GM19452 (cell line): ENCODE measurements at regions not wholly inside any gene's neighbourhood (a gene's known extent, or its start where the extent isn't known, plus 50 kb on each side); places are given as distances from the start of the nearest gene placed in this dataset.
"Not testable (repeated sequence)": the region's sequence is repeated elsewhere in the genome, so short reads cannot be mapped to it uniquely, and the experiment has no call there.

Experiments
- ATAC-seq: cut with Tn5 transposase; IDR thresholded peaks from one replicate; pipeline ENCODE4 v1.9.1; 2021; ENCODE audit not compliant: unreplicated experiment

DNA sequence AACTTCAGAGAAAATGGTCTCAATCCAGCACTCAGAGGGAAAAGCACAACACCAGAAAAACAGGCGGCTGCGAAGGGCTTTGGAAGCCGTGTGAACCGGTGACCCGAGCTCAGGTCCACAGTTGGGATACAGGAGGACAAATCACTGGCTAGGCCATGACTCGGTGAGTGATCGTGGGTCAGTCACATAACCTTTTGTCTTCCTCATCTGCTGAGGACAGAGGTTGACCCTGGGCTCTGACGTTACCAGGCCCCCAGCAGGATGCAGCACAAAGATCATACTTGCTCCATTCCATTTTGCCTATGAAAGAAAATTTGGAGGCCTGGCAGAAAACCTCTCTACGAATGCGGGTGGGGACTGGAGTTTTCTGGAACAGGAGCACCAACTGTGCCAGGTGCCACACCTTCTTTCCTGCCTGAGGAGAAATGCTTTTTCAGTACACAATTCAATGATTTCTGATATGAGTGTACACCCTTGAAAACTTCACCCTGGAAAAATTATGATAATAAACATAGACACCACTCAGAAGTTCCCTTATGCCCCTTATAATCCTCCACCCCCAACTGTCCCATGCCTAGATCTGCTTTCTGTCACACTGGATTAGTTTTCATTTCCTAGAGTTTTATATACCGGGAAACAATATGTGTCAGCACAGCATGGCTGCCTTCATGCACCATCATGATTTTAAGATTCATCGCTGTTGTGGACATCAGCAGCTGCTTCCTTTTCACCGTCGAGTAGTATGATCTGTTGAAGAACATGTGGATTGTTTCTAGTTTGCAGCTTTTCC is 85.3 kb upstream of the RALGAPA2 start:
- no peak for ATAC-seq

DNA sequence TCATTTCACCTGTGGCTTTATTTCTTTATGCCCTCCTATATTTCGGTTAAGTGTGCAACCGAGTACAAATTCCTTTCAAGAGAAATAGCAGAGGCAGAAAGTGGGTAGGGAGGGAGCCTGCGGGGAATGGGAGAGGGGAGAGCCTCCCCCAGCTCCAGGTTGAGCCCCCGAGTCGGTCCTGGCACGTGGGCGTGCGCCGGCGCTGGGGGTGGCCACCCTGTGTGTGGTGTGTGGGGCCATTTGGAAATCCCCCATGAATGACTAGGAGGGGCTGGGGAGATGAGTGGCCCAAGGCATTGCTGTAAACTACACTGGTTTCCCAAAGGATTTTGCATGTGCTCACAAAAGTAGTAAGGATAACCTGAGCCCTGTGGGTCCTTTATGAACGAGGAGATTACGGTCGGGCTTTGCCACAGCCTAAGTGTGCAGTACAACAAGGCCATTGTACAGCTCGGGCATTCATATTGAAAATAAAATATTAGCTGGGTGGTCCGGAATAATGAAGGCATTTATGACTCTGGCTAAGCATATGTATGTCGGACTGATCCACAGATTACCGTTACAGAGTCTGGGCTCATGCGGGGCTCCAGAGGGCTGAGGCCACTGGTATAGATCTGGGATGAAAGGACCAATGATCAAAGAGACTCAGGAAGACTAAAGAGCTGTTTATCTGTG is 84.5 kb upstream of the RALGAPA2 start:
- no peak for ATAC-seq

DNA sequence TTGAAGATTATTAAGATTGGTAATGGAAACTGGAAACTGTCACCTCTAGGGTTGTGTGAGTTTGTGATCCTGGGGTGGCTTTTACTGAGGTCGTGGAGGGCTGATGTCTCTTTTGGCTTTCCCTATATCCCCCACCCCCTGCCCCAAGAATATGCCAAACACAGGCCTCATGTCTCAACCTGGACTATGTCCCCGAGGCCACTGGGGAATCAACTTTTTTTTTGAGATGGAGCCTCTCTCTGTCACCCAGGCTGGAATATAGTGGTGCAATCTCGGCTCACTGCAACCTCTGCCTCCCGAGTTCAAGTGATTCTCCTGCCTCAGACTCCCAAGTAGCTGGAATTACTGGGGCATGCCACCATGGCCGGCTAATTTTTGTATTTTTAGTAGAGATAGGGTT is 83.3 kb upstream of the RALGAPA2 start:
- no peak for ATAC-seq

DNA sequence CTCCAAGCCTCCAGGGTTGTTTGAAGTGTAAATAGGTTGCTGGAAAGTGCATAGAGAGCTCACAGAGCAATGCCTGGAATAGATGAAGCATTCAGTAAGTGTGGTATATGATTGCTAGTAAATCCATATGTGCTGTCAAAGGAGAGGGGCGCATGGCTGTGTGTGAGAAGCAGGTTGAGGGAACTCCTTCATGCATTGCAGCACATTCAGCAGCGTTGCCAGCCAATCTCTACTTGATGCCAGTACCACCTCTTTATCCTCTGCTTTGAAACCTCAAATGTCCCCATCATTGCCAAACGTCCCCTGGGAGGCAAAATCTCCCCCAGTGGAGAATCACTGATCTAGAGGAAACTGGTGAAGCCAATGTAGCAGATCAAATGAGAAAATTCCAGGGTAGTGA is 82.7 kb upstream of the RALGAPA2 start:
- no peak for ATAC-seq

DNA sequence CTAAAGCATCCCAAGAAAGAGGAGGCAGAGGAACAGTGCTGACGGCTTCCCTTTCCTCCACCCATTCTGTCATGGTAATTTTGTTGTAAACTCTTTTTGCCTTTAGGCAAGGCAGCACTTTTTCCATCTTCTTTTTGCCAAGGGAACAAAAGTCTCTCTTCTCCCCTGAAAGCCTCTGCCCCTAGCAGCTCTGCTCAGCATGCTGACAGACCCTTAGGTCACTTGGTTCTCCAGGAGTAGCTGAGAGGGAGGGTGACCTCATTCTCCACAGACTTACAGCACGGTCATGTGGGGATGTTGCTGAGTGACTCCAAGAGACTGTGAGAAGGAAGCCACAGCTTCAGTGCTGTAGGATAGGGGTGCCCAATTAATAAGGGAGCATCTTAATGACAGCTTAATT is 81.1 kb upstream of the RALGAPA2 start:
- no peak for ATAC-seq

DNA sequence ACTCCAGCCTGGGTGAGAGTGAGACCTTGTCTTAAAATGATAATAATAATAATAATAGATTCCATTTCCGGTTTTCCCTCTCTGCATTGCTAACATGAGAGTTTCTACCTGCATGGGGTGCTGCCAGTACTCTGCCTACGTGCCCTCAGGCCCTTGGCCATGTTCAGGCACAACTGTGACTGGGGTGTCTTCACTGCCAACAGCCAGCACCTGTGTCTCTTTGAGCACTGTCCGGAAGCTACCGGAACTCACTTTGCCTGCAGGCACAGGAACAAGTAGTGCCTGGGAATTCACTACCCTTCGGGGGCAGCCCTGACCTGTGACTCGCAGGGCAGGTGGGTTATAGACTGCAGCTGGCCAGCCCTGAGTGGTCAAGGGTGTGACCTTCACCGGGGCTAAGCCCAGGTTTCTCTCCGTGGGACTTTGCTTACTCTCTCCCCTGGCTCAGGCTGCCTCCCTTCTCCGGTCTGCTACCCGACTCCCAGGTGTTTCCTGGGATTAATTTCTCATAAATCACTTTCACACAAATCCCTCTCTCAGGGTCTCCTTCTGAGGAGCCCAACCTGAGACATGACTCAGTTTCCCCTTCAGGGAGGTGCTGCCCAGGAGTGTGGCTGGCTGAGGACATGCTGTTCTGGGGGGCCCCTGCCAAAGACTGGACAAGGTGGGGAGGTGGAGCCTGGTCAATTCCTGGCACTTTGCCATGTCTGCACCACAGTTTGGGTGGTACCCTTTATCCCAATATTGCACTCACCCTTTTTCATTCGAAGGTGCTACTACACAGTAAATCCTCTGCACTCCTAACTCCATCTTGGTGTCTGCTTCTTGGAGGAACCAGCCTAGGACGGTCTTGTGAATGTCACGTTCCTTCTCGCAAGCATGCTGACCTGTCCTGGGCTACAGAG is 79.5 kb upstream of the RALGAPA2 start:
- ATAC-seq = no peak

DNA sequence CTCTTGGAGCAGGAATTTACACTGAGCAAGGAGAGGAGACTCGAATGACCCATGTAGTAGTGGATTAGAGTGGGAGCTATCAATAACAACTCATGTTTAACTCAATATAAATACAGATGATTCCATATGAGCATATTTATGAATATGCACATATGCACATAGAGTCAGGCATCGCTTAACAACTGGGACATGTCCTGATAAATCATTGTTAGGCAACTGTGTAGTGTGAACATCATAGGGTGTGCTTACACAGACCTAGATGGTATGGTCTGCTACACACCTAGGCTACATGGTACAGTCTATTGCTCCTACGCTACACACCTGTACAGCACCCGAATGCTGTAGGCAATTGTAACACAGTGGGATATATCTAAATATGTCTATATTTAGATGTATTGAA is 75.9 kb upstream of the RALGAPA2 start:
- no peak for ATAC-seq

DNA sequence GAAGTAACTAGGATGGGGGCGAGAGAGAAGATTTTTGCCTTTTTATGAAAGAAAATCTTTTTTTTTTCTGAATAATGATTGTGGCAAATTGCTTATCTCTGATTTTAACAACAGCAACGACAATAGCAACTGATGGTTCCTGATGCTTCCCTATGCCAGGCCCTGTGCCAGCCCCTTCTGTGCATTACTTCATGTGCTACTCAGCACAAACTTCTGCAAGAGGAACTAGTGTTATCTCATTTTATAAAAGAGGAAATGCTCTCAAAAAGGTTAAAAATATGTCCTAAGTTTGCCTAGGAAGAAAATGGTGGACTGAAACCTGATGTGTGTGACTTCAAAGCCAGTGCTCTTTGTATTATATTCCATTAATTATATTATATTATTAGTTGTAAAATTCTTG is 74.0 kb upstream of the RALGAPA2 start:
- ATAC-seq = no peak

DNA sequence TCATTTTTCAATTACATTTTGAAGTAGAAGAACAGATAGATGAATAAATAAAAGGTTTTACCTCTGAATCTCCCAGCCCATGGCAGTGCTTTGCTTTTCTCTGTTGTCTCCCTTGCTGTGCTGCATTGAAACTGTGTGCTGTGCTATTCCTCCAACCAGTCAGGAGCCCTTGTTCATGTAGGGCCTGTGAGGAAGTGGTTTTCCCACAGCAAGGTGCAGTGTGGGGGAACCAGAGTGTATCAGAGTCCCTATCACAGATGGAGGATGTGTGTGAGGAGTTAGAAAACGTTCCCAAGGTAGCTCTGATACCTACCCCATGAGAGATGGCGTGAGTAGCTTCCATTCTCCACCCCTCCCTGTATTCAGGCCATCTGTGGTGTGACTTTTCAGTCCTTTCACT is 72.8 kb upstream of the RALGAPA2 start:
- no peak for ATAC-seq

DNA sequence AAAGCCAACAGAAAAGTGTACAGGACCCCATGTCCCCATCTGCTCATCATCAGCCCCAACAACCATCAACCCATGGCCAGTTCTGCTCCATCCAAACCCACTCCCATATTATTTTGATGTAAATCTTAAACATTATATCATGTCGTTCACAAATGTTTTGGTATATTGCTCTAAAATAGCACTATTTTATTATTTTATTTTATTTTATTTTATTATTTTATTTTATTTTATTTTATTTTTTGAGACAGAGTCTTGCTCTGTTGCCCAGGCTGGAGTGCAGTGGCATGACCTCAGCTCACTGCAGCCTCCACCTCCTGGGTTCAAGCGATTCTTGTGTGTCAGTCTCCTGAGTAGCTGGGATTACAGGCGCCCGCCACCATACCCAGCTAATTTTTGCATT is 72.0 kb upstream of the RALGAPA2 start:
- ATAC-seq = not testable (repeated sequence)

DNA sequence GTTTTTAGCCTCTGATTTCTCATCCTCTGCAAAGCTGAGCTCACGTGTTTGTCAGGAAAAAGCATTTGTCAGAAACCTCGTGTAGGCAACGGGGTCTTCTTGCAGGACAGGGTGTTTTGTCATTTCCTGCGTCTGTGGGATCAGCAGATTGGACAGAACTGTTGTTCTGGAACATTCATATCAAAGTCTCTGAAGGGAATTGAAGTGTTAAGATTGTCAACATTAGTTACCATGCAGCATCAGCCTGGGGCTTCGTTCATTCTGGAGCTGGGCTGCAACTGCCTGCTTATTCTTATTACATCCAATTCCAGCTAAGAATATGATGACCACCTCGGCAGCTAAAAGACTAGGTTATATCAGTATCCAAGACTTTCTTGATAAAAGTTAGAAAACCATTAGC is 71.0 kb upstream of the RALGAPA2 start:
- ATAC-seq = no peak

DNA sequence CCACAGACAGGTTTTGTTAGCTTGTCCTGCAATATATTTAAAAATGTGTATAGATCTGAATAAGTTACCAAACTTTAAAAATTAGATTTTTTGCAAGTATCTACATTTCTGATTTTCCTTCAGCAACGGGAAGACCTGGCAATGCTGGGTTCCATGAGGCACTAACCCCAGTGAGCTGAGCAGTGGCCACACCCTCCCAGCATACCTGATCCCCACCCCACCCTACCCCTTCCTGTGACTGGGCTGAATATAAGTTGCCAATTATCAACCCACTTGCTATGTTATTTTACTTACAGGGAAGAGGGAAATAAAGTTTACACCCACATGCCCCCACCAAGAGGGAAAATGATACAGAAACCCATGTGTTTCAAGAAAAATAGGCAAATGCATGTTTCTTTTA is 70.3 kb upstream of the RALGAPA2 start:
- ATAC-seq = no peak

DNA sequence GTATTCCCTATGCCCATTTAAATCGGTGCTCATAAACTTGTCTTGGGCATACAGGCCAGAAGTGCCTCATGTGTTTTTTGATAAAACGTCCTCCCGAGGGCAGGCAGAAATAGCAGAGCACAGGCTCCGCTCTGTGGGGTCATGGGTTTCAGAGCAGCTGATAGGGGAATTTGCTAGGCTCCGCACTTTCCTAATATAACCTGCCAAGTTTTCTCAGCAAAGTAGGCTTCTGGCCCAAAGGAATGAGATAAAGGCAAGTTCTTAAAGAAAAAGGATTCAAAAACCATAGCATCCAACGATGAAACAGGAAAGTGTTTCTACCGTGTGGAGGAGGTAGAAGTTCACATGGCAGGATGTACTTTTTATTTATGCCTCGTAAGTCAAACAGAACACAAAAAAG is 69.8 kb upstream of the RALGAPA2 start:
- no peak for ATAC-seq

DNA sequence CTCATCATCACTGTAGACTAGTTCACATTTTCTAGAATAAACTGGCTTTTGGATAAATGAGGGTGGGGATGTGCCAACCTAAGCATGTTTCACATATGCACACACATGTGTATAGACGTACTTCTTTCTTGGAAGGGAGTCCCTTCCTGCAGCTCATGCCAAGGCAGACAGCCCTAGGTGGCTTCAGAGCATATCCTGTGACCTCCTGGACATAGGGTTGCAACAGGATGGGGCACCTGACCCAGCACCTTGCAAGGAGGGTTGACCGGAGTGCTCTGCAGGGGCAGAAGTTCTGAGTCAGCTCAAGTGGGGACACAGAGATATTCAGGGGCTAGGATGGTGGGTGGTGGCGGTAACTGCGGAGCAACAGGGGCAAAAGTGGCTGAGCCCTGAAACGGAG is 68.6 kb upstream of the RALGAPA2 start:
- no peak for ATAC-seq

DNA sequence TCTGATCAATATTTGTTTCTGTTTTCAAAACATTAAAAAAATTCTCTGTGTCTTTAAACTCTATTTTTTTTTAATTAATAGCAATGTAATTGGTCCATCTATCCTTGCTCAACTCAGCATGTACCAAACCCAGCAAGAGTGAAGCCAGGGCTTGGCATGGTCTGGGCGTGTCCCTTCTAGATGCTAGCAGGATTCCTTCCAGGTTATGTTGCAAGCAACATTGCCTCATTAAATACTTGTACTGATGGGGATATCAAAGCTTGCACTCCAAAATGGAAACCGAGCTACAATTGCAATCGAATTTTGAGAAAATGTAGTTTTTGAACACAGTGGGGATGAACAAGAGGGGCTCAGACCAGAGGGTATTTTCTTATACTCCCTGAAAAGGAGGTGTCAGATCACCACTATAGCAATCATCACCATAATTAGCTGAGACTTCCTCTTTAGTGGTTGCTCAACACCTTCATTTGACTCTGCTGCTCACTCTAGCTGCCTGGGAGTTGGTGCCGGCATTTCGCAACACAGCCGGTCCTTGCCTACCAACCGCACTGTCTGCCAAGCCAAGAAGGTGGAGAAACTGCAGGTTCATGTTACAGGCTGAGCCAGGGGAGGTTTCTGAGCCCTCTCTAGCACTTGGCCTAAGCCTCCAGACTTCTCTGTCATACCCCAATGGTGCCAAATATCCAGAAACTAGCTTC is 67.8 kb upstream of the RALGAPA2 start:
- no peak for ATAC-seq

DNA sequence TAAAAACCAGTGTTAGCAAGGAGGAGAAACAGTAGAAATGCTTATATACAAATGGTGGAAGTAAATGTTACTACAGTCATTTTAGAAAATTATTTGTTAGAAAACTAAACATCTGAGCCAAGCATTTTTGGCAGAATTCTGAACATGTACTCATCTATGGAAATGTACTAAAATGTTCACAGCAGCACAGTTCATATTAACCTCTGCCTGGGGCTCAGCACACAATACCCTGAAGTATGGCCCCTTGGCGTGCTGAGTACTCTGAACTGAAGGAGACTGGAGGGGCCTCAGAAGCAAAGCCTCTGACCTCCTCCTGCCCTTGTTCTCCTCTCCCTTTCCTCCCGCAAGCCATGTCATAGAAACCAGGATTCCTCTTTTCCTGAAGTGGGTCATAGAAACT is 66.2 kb upstream of the RALGAPA2 start:
- ATAC-seq = no peak

DNA sequence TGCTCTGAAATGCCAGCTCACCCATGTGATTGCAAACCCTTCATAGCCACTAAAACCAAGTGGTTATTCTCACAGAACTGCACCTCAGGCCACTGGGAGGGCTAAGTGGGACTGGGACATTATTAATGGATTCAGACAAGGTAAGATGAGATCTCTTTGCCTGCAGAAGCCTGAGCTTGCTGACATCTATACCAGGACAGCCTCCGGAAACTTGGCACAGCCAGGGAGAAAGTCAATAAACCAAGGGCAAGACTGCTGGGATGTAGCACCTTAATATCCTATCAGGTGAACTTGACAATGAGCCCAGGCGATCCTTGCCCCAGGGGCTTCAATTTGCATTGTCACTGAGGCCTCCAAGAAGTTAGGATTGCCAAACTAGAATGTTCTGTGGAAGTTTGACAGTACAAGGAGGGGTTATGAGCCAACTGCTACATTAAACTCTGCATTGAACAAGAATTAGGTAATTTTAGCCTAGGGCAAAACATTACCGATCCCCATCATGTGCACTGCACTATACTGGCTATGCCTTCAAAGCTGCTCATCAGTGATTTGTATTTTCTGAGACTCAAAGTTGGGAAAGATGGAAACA is 60.1 kb upstream of the RALGAPA2 start:
- no peak for ATAC-seq

DNA sequence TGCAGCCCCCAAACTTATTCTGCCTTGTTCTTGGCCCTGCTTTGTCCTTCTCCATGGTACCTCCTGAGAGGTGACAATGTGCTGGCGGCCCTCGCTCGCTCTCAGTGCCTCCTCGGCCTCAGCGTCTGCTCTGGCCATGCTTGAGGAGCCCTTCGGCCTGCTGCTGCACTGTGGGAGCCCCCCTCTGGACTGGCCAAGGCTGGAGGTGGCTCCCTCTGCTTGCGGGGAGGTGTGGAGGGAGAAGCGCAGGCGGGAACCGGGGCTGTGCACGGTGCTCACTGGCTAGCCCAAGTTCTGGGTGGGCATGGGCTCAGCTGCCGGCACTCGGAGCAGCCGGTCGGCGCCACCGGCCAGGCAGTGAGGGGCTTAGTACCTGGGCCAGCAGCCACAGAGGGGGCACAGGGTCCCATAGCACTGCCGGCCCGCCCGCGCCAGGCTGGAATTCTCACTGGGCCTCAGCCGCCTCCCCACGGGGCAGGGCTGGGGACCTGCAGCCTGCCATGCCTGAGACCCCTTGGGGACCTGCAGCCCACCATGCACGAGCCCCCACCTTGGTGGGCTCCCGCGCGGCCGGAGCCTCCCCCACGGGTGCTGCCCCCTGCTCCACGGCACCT is 55.9 kb upstream of the RALGAPA2 start:
- ATAC-seq = no peak

DNA sequence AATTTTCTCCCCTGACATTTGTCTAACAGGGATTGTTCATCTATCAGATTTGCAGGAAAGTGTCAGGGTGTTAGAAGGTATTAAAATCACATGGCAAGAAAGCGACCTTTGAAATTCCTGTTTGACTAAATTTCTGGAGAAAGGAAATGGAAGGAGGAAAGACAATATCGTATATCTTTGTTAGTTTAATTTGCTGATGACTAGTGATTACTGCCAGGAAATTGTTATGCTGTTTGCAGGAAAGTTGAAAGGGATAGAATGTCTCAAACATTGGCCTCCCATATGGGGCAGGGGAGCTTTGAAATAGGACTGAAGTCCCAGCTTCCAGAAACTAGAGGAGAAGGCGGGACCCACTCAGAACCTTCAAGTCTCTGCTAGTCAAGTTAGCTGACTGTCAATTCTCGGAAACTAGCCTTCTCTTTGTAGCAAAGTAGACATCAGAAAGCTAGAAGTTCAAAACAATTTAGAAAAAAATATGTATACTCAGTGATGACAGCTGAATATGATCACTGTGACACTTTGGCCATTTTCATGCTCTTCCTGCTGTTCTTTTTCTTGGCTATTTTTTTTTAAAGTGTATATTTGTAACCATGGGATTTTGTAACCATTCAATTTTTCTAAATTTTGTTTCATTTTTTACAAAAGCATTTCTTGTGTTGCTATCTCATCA is 53.4 kb upstream of the RALGAPA2 start:
- ATAC-seq = no peak

DNA sequence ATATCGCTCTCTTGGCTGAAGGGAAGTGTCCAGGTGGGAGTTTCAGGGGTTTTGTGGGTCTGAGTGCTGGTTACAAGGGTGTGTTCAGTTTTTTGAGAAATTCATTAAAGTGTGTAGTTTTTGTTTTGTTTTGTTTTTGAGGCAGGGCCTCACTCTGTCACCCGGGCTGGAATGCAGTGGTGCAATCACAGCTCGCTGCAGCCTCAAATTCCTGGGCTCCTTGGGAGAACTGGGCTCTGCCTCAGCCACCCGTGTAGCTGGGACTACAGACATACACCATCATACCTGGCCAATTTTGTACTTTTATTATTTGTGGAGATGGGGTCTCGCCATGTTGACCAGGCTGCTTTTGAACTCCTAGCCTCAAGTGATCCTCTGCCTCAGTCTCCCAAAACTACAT is 51.2 kb upstream of the RALGAPA2 start:
- ATAC-seq = no peak
